Lower lobe of right lung (tissue), 2 donors: ENCODE measurements at regions not wholly inside any gene's neighbourhood (a gene's known extent, or its start where the extent isn't known, plus 50 kb on each side); places are given as distances from the start of the nearest gene placed in this dataset.

Experiments
- ATAC-seq, 2 donors: fragments of 200-7000 bp; cut with Tn5 transposase; one replicate each; pipeline ENCODE4 v1.9.1; 2020 to 2022; ENCODE audit warnings: mild to moderate bottlenecking in 2 of 2, moderate library complexity in 2 of 2
- DNase-seq: peaks from one replicate; pipeline ENCODE4 v3.0.0-alpha.2; 2020
- H3K27ac ChIP-seq: fragments of 200-600 bp; one replicate; pipeline ENCODE4 v1.8.0; 2022
- H3K27me3 ChIP-seq: fragments of 200-600 bp; one replicate; pipeline ENCODE4 v1.8.0; 2022; ENCODE audit warnings: low read depth
- H3K36me3 ChIP-seq: fragments of 200-600 bp; one replicate; pipeline ENCODE4 v1.8.0; 2022; ENCODE audit warnings: mild to moderate bottlenecking
- H3K4me1 ChIP-seq: fragments of 200-600 bp; one replicate; pipeline ENCODE4 v1.8.0; 2022
- H3K4me3 ChIP-seq: fragments of 200-600 bp; one replicate; pipeline ENCODE4 v1.8.0; 2022; ENCODE audit warnings: mild to moderate bottlenecking
- H3K9me3 ChIP-seq: fragments of 200-600 bp; one replicate; pipeline ENCODE4 v1.8.0; 2022
- intact Hi-C: fragments of 100-400 bp; cut with DNase I; formaldehyde crosslinking; loops from one replicate; pipeline ENCODE4 v1.11.0; 2022
- TF ChIP-seq, protein P1 (sequence below): fragments of 200-600 bp; IDR thresholded peaks from one replicate; pipeline ENCODE4 v1.8.0; 2022; ENCODE audit warnings: antibody characterized with exemption, mild to moderate bottlenecking
- donor health status: DM: no; HTN: yes; CAD: no; lungs with severe emphysema.

DNA sequence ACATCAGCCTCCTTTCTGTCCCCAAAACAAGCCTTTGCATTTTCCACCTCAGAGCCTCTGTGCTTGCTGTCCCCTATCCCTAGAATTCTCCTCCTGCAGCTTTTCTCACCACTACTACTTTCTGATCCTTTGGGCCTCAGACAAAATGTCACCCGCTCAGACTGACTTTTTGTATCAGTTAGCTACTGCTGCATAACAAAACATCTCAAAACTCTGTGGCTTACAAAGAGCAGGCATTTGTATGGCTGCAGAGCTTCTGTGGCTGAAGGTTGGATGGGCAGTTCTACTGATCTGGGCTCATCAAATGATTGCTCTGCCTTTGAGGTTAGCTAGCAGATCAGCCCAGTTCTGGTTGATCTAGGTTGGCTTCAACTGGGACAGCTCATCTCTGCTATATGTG lies 248.7 kb downstream of the MN1 start:
- H3K27me3 ChIP-seq, result no peaks in the 10 kb centered on the region

GRCh38 chr22:27554106-27554811 lies 247.3 kb downstream of the MN1 start:
- H3K4me3 ChIP-seq, result no peak overlapping the region
- H3K27me3 ChIP-seq, result no peaks in the 10 kb centered on the region
- H3K9me3 ChIP-seq, result no peaks in the 10 kb centered on the region
- peak in 1 of 2 donors; percentile 32 for ATAC-seq
- no peaks in the 10 kb centered on the region for H3K4me1 ChIP-seq
- H3K36me3 ChIP-seq, result no peaks in the 10 kb centered on the region
- H3K27ac ChIP-seq, result no peak overlapping the region
- intact Hi-C loops, result no loop called here
- TF ChIP-seq, protein P1, sequence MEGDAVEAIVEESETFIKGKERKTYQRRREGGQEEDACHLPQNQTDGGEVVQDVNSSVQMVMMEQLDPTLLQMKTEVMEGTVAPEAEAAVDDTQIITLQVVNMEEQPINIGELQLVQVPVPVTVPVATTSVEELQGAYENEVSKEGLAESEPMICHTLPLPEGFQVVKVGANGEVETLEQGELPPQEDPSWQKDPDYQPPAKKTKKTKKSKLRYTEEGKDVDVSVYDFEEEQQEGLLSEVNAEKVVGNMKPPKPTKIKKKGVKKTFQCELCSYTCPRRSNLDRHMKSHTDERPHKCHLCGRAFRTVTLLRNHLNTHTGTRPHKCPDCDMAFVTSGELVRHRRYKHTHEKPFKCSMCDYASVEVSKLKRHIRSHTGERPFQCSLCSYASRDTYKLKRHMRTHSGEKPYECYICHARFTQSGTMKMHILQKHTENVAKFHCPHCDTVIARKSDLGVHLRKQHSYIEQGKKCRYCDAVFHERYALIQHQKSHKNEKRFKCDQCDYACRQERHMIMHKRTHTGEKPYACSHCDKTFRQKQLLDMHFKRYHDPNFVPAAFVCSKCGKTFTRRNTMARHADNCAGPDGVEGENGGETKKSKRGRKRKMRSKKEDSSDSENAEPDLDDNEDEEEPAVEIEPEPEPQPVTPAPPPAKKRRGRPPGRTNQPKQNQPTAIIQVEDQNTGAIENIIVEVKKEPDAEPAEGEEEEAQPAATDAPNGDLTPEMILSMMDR, result no peak
- no peak for DNase-seq

More for the DNA sequence above, 248.7 kb downstream of the MN1 start:
- DNase-seq (no peak), ATAC-seq (no peak)
- no peak overlapping the region for H3K27ac ChIP-seq
- H3K4me1 ChIP-seq, result no peaks in the 10 kb centered on the region
- no peak overlapping the region for H3K4me3 ChIP-seq
- no peaks in the 10 kb centered on the region for H3K36me3 ChIP-seq
- intact Hi-C loops, result no loop called here
- H3K9me3 ChIP-seq, result no peaks in the 10 kb centered on the region
- TF ChIP-seq, protein P1, result no peak

DNA sequence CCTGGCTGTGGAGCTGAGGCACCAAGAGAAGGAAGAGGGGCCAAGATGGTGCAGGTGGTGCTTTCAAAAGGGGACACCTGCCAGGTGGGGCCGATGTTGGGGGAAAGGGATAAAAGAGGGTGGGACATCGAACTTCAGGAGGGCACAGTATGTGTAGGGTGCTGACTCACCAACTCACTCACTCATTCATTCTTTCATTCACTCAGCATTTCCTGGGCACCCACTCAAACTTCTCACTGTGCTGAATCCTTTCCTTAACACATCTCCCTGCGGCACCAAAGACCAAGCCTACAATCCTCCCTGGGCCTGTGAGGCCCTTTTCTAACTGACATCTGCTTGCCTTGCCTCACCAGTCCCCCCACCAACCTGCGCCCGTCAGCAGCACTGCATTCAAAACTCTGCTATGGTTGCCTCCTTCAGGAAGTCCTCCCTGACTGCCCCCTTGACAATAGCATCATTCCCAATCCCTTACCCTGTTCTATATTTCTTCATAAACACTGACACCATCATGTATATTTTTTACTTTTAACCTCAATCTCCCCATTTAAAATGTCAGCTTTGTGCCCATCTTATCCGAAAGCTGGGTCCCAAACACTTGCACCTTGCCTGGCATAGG lies 246.6 kb downstream of the MN1 start:
- Histone ChIP-seq H3K36me3 (no peaks in the 10 kb centered on the region), H3K27ac (no peak overlapping the region), H3K4me1 (no peaks in the 10 kb centered on the region), H3K4me3 (no peak overlapping the region), H3K9me3 (no peaks in the 10 kb centered on the region), H3K27me3 (no peaks in the 10 kb centered on the region)
- ATAC-seq, result no peak
- no peak for DNase-seq
- intact Hi-C loops, result no loop called here
- TF ChIP-seq, protein P1, result no peak

GRCh38 chr22:27556371-27556770 lies 245.2 kb downstream of the MN1 start:
- ATAC-seq, result no peak
- TF ChIP-seq, protein P1, result no peak

DNA sequence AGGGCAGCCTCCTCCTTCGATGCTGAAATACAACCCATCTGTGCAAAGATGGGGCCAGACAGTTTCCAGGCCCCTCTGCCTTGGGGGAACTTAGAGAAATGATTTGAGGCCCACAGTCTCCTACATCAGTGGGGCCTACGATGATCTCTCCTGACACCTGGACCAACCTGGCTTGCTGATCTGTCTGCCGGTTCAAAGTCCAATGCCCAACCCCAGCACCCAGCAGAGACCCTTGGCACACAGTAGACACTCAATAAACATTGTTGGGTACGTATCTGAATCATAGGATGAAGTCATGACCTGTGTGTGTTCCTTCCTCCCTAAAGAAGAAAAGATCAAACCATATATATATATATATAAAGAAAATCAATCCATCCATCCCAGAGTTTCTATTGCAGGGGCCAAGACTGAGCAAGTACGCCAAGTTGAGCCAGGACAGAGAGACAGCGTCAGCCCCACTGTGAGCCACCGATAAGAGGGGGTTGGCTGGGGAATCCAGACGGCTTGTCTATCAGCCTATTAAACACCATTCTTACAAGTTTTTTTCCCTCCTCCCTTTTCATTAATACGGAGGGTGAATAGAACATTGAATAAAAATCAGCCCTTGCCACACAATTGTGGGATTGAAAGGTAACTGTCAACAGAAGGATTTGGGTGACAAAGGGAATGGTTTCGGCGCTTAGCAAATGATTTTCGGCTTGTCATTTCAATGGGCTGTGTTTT lies 244.1 kb downstream of the MN1 start:
- H3K9me3 ChIP-seq, result no peaks in the 10 kb centered on the region
- H3K4me3 ChIP-seq, result no peak overlapping the region
- no peaks in the 10 kb centered on the region for H3K27me3 ChIP-seq
- TF ChIP-seq, protein P1, result no peak
- DNase-seq (no peak), ATAC-seq (no peak)
- H3K27ac ChIP-seq, result no peak overlapping the region
- intact Hi-C loops, result no loop called here
- no peaks in the 10 kb centered on the region for H3K36me3 ChIP-seq
- no peaks in the 10 kb centered on the region for H3K4me1 ChIP-seq

More at GRCh38 chr22:27556371-27556770, 245.2 kb downstream of the MN1 start:
- Histone ChIP-seq H3K36me3 (no peaks in the 10 kb centered on the region), H3K27ac (no peak overlapping the region), H3K4me1 (no peaks in the 10 kb centered on the region), H3K4me3 (no peak overlapping the region), H3K27me3 (no peaks in the 10 kb centered on the region), H3K9me3 (no peaks in the 10 kb centered on the region)
- no peak for DNase-seq
- intact Hi-C loops, result no loop called here
